Ovary (tissue), 1 donor: ENCODE measurements at regions not wholly inside any gene's neighbourhood (a gene's known extent, or its start where the extent isn't known, plus 50 kb on each side); places are given as distances from the start of the nearest gene placed in this dataset.

ENCODE experiments used
- EP300 ChIP-seq: sonication (generic); formaldehyde crosslinking; IDR thresholded peaks from one replicate; pipeline ENCODE4 v1.6.1; 2017; ENCODE audit warnings: antibody characterized with exemption
- POLR2A ChIP-seq: fragments of 450-650 bp; IDR thresholded peaks from one replicate; pipeline ENCODE4 v1.6.1; 2017; ENCODE audit warnings: antibody characterized with exemption, mild to moderate bottlenecking, moderate library complexity

DNA sequence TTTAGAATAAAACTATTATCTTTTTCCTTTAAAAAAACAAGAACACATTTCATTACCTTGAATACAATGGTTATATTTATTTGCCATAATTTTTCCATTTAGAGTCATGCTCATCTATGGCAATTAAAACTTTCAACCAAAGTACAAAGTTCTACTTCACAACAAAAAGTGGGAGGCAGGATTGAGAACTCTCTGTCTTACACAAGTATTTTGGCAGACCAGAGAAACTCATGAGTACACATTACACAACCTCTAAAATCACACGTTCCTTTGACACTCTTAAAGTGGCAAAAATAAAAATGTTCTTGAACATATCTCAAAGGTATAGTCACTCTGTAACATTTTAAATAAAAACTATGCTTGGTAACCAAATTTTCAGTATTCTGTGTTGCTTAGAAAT, 213.4 kb downstream of the IL15 start:
- no peak for TF ChIP-seq EP300
- no peak for TF ChIP-seq POLR2A
